Nephron progenitor cell (in vitro differentiated cells): ENCODE measurements at regions not wholly inside any gene's neighbourhood (a gene's known extent, or its start where the extent isn't known, plus 50 kb on each side); places are given as distances from the start of the nearest gene placed in this dataset.

Source experiments
- DNase-seq: peaks from one replicate; pipeline ENCODE4 v3.0.0; 2021
- H3K27ac Mint-ChIP-seq: 2 replicates; pipeline ENCODE4 v1.8.0; 2021; ENCODE audit warnings: mild to moderate bottlenecking, moderate library complexity, mixed read lengths
- H3K27me3 Mint-ChIP-seq: 2 replicates; pipeline ENCODE4 v1.8.0; 2021; ENCODE audit warnings: mild to moderate bottlenecking, low read depth, mixed read lengths; ENCODE audit not compliant: poor library complexity
- H3K36me3 Mint-ChIP-seq: 2 replicates; pipeline ENCODE4 v1.8.0; 2021; ENCODE audit warnings: low read depth, mixed read lengths
- H3K4me1 Mint-ChIP-seq: 2 replicates; pipeline ENCODE4 v1.8.0; 2021; ENCODE audit warnings: mixed read lengths
- H3K4me3 Mint-ChIP-seq: 2 replicates; pipeline ENCODE4 v1.8.0; 2021; ENCODE audit warnings: mild to moderate bottlenecking, moderate library complexity, mixed read lengths
- H3K9me3 Mint-ChIP-seq: 2 replicates; pipeline ENCODE4 v1.8.0; 2021; ENCODE audit warnings: mild to moderate bottlenecking, moderate library complexity, mixed read lengths
- CTCF ChIP-seq: fragments of 200-600 bp; sonication (generic); IDR thresholded peaks from 2 replicates; pipeline ENCODE4 v1.5.0; 2021; ENCODE audit warnings: antibody characterized with exemption

- Mint-ChIP-seq H3K4me1 (no peaks in the 10 kb centered on the region), H3K27me3 (no peaks in the 10 kb centered on the region), H3K36me3 (peaks cover 6% of the 10 kb centered on the region), H3K9me3 (no peaks in the 10 kb centered on the region), H3K4me3 (no peak overlapping the region), H3K27ac (no peak overlapping the region)
- TF ChIP-seq CTCF, result no peak
- DNase-seq, result no peak
These were observed 111.5 kb downstream of the ELAPOR2 start for GRCh38 chr7:86947929-86948328.

DNA sequence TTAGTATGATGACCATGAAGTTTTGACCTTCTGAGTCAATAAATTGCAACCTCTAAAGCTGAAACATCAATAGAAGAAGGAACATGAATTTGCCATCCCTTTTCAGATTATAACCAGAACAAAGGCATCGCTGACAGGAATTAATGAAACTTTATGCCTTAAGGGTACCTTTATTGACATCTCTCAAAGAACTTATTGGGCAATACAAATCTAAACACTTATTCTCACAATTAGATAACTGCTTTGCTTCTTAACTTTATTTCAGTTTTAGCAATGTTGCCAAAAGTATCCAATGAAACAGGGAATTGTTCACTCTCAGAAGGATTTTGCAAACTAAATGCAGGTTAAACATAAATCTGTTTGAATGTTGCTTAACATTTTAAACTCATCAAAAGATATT, 116.0 kb downstream of the ELAPOR2 start:
- DNase-seq, result no peak
- no peaks in the 10 kb centered on the region for H3K4me1 Mint-ChIP-seq
- no peaks in the 10 kb centered on the region for H3K27me3 Mint-ChIP-seq
- H3K36me3 Mint-ChIP-seq, result peaks cover 6% of the 10 kb centered on the region
- no peak overlapping the region for H3K27ac Mint-ChIP-seq
- no peak overlapping the region for H3K4me3 Mint-ChIP-seq
- TF ChIP-seq CTCF, result no peak
- H3K9me3 Mint-ChIP-seq, result no peaks in the 10 kb centered on the region

GRCh38 chr7:86942995-86943394, 116.5 kb downstream of the ELAPOR2 start:
- Mint-ChIP-seq H3K4me1 (no peaks in the 10 kb centered on the region), H3K27ac (no peak overlapping the region), H3K27me3 (no peaks in the 10 kb centered on the region), H3K36me3 (peaks cover 8% of the 10 kb centered on the region), H3K4me3 (no peak overlapping the region), H3K9me3 (no peaks in the 10 kb centered on the region)
- no peak for DNase-seq
- no peak for TF ChIP-seq CTCF

- H3K4me3 Mint-ChIP-seq, result no peak overlapping the region
- peaks cover 11% of the 10 kb centered on the region for H3K36me3 Mint-ChIP-seq
- H3K9me3 Mint-ChIP-seq, result no peaks in the 10 kb centered on the region
- no peaks in the 10 kb centered on the region for H3K4me1 Mint-ChIP-seq
- DNase-seq, result no peak
- TF ChIP-seq CTCF, result no peak
- no peaks in the 10 kb centered on the region for H3K27me3 Mint-ChIP-seq
- peak overlapping the region; percentile 2 for H3K27ac Mint-ChIP-seq
These were observed 117.4 kb downstream of the ELAPOR2 start for GRCh38 chr7:86942081-86942480.

GRCh38 chr7:86939197-86939814, 120.1 kb downstream of the ELAPOR2 start:
- Mint-ChIP-seq H3K9me3 (no peaks in the 10 kb centered on the region), H3K36me3 (peaks cover 13% of the 10 kb centered on the region), H3K4me3 (no peak overlapping the region), H3K27me3 (no peaks in the 10 kb centered on the region), H3K4me1 (no peaks in the 10 kb centered on the region), H3K27ac (no peak overlapping the region)
- peak; percentile 39 for DNase-seq
- TF ChIP-seq CTCF, result peak; percentile 76

- no peak for DNase-seq
- H3K9me3 Mint-ChIP-seq, result no peaks in the 10 kb centered on the region
- H3K4me1 Mint-ChIP-seq, result no peaks in the 10 kb centered on the region
- no peaks in the 10 kb centered on the region for H3K27me3 Mint-ChIP-seq
- TF ChIP-seq CTCF, result no peak
- H3K4me3 Mint-ChIP-seq, result no peak overlapping the region
- no peak overlapping the region for H3K27ac Mint-ChIP-seq
- peaks cover 12% of the 10 kb centered on the region for H3K36me3 Mint-ChIP-seq
These were observed 122.0 kb downstream of the ELAPOR2 start for GRCh38 chr7:86937363-86937878.
